ENCODE measurements at regions not wholly inside any gene's neighbourhood (a gene's known extent, or its start where the extent isn't known, plus 50 kb on each side); places are given as distances from the start of the nearest gene placed in this dataset.

DNA sequence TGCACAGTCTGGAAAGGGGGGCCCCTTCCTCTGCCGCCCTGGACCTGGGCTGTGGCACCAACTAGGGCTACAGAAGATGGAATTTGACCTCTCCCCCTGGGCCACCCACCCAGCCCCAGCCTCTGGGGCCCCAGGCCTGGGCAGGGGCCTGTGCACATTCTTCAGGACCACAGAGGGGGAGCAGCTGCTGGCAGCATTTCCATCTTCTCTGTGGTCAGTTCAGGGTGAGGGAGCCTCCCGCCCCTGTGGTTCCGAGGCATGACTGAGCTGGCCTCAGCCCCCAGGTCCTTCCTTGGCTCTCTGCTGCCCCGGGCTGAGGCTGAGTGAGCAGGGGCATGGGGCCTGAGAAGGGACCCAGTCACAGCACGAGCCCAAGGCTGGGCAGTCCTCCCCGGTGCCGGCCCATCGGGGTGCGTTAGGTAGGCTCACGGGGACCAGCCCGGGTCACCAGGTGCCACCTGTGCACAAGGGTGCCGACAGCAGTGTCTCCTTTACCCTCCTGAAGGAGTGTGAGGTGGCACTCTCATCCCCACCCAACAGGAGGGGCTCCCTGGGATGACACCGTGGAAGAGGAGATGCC is 63.2 kb downstream of the UNCX start:
- no peak for TF ChIP-seq POLR2AphosphoS5 (IDR thresholded peaks at IDR 0.05; ENCODE audit: insufficient read depth, low read depth, low read length)
- TF ChIP-seq FOS (IDR thresholded peaks at IDR 0.05; ENCODE audit: borderline replicate concordance, insufficient read depth, low read length), result no peak
- no peak for TF ChIP-seq MYC (IDR thresholded peaks at IDR 0.05; ENCODE audit: low read depth, low read length)
- TF ChIP-seq, protein P1, sequence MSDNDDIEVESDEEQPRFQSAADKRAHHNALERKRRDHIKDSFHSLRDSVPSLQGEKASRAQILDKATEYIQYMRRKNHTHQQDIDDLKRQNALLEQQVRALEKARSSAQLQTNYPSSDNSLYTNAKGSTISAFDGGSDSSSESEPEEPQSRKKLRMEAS (IDR thresholded peaks at IDR 0.05; ENCODE audit: insufficient read depth, insufficient read length), result no peak
- no peak for TF ChIP-seq POLR2A (IDR thresholded peaks at IDR 0.05; ENCODE audit: low read depth, low read length)
- no peak for TF ChIP-seq EZH2 (IDR thresholded peaks at IDR 0.05; ENCODE audit: borderline replicate concordance, low read depth, low read length, severe bottlenecking)
- no peak for TF ChIP-seq GATA2 (IDR thresholded peaks at IDR 0.05; ENCODE audit: insufficient read depth, insufficient read length, low read depth, low read length)
- TF ChIP-seq, protein P2, sequence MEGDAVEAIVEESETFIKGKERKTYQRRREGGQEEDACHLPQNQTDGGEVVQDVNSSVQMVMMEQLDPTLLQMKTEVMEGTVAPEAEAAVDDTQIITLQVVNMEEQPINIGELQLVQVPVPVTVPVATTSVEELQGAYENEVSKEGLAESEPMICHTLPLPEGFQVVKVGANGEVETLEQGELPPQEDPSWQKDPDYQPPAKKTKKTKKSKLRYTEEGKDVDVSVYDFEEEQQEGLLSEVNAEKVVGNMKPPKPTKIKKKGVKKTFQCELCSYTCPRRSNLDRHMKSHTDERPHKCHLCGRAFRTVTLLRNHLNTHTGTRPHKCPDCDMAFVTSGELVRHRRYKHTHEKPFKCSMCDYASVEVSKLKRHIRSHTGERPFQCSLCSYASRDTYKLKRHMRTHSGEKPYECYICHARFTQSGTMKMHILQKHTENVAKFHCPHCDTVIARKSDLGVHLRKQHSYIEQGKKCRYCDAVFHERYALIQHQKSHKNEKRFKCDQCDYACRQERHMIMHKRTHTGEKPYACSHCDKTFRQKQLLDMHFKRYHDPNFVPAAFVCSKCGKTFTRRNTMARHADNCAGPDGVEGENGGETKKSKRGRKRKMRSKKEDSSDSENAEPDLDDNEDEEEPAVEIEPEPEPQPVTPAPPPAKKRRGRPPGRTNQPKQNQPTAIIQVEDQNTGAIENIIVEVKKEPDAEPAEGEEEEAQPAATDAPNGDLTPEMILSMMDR (IDR thresholded peaks at IDR 0.05; ENCODE audit: extremely low read depth in 1 of 2, insufficient read depth in 1 of 2, low read depth in 1 of 2, low read length in 2 of 2), result no peak
- no peak for TF ChIP-seq JUN (IDR thresholded peaks at IDR 0.05; ENCODE audit: borderline replicate concordance, insufficient read depth, insufficient read length, low read depth)
- no peaks in the 10 kb centered on the region for H3K4me1 ChIP-seq (ENCODE audit: control insufficient read depth, extremely low read depth, insufficient read depth, low read length)
- CTCF ChIA-PET, result no interaction called here
- FAIRE-seq, result no peak
- dilution Hi-C loops (cut with MboI; ENCODE audit: extremely low pct_ligation_motif_present, low sequenced_read_pairs) (no loop called here), intact Hi-C loops (cut with micrococcal nuclease) (no loop called here)
- no peaks in the 10 kb centered on the region for H3K79me2 ChIP-seq (ENCODE audit: control insufficient read depth, insufficient read depth, low read length)
- no peak overlapping the region for H2AFZ ChIP-seq (ENCODE audit: low read depth, low read length)
- no peak for DNase-seq (ENCODE audit: low read depth, low spot score)
- no peaks in the 10 kb centered on the region for H4K20me1 ChIP-seq (replicated peaks; ENCODE audit: control insufficient read depth, extremely low read depth, insufficient read depth, low read length)
- no peak overlapping the region for H3K27ac ChIP-seq (ENCODE audit: insufficient read depth, low read depth, low read length)
- H3K4me2 ChIP-seq (ENCODE audit: insufficient read depth, low read length), result no peak overlapping the region
- no peaks in the 10 kb centered on the region for H3K27me3 ChIP-seq (ENCODE audit: control insufficient read depth in 2 of 2, insufficient read depth in 2 of 2, low read length in 2 of 2)
- H3K36me3 ChIP-seq (ENCODE audit: control insufficient read depth in 2 of 2, extremely low read depth in 1 of 2, insufficient read depth in 2 of 2, low read length in 2 of 2), result no peaks in the 10 kb centered on the region
- H3K9me1 ChIP-seq (replicated peaks; ENCODE audit: control insufficient read depth, extremely low read depth, insufficient read depth, low read length), result no peaks in the 10 kb centered on the region
- no peaks in the 10 kb centered on the region for H3K9me3 ChIP-seq (replicated peaks; ENCODE audit: control insufficient read depth, insufficient read depth, low read length)
- H3K4me3 ChIP-seq (replicated peaks in 1 of 3; ENCODE audit: insufficient read depth in 1 of 3, low read depth in 1 of 3, low read length in 3 of 3), result no peak overlapping the region
- no TSS peak for BruUV-seq (replicated peaks)
- no peak overlapping the region for H3K9ac ChIP-seq (replicated peaks; ENCODE audit: extremely low read depth, insufficient read depth, low read length)
- POLR2A ChIA-PET, result no interaction called here
